HPDE6-E6E7 (cell line): ENCODE measurements at regions not wholly inside any gene's neighbourhood (a gene's known extent, or its start where the extent isn't known, plus 50 kb on each side); places are given as distances from the start of the nearest gene placed in this dataset.

ENCODE experiments used
- DNase-seq: peaks from one replicate; pipeline ENCODE4 v3.0.0; 2011; ENCODE audit warnings: missing footprints; ENCODE audit errors: extremely low spot score

DNA sequence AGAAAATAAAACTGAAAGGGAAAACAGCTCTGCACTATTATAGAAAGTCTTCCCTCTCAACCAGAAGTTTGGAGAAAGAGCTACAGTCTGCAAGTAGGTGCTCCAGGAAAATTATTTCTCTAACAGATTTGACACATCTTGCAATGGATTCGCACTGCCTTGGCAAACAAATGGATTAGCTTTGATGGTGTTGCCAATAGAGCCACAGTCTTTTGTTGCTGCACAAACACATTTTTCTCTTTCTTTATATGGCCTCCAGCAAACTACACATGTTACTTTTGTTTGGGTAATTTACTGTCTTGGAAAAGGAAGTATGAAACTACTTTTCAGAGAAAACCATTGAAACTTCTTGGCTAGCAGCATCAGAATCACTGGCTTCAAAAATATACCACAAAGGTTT lies 523.1 kb downstream of the EFNA5 start:
- DNase-seq: no peak

DNA sequence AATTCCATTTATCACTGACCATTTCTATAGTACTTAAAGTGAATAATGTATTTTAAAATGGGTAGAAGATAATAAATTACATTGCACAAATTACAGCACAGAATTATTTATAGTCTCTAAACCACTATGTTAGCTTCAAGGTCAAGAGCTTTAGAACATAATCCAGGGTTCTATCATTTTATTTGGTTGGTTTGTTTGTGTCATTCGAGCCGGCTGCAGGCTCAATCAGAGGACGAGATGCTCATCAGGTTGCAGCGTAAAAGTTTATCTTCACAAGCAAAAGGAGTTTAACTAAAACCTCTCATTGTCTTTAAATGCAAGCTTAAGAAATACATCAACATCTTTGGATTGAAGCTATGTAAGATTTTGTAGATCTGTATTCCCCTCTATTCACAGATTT lies 523.8 kb downstream of the EFNA5 start:
- no peak for DNase-seq

DNA sequence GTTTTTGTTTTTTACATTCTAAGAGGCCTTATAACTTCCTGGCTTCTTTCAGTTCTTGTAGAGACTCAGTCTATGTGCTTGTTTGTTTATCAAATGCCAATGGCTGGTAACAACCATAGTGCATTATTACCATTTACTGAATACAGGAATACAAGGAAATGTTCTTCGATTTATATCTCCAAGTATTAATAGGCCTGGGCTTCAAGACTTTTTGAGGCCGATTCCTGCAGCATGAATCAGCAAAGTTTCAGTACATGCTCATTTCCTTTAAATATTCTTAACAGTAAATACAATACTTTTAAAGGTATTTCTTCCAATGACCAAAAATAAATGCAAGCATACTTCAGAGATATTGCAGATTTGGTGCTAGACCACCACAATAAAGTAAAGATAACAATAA lies 535.3 kb downstream of the EFNA5 start:
- DNase-seq: no peak

DNA sequence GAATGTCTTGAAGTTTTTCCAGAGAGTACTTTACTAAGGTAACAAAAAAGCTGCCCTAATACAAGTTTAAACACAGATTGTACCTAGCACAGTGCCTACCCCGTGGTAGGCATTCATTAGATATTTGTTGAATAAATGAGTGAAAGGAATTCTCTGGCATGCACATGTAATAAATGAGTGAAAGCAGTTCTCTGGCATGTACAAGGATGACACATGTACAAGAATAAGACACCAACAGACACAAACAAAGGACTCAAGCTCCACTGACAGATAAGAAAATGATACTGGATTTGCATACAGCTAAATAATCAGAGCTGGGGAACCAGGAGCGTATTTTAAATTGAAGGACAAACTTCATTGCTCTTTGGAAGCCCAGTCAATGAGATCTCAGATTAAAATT lies 535.8 kb downstream of the EFNA5 start:
- DNase-seq: no peak

DNA sequence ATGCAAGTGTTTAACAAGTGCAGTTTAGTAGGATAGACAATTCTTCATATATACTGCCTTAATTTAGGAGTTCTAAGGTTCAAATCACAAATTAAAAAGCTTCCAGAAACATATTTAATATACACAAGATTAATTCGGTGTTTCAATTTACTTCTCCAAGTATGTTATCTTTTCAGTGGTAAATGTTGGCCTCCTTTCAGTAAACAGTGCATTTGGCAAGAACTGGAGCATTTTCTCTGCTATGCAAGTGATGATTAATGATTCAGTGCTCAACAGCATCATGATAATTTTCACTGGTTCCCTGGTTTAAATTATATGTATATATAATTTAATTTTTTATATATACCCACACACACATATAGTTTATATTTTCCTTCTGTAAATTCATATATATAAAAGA lies 541.7 kb downstream of the EFNA5 start:
- DNase-seq: no peak

DNA sequence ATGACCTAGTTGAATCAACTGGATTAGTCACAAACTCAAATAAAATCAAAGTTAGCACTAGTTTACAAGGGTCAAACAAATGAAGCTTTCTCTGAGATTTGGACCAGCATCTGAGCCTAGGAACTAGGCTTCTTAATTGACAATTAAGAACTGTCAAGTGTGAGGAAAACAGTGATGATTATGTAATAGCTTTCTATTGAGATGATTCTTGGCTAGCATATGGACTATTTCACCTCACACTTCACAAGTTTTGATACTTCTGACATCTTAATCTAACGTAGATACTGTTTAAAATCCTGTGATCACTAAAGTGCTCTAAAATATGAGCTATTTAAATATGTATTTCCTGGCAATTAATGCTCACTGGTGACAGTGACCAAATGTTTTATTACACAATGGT lies 542.9 kb downstream of the EFNA5 start:
- DNase-seq: no peak

DNA sequence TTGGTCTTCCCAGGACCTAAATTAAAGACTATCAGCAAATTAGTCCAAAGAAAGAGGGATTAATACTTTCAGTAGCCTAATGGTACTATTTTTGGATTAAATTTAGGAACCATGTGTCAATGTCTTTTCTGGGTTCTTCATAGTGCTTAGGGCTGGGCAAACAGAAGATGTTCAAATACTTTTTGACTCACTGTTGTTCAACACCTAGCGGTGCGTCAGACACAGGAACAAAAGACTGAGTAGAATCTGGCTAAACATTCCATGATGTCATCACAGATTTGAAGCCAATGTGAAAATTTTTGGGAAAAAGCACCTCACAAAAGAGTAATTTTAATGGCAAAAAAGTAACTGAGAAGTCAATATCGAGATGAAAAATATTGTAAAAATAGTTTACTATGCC lies 544.4 kb downstream of the EFNA5 start:
- no peak for DNase-seq

DNA sequence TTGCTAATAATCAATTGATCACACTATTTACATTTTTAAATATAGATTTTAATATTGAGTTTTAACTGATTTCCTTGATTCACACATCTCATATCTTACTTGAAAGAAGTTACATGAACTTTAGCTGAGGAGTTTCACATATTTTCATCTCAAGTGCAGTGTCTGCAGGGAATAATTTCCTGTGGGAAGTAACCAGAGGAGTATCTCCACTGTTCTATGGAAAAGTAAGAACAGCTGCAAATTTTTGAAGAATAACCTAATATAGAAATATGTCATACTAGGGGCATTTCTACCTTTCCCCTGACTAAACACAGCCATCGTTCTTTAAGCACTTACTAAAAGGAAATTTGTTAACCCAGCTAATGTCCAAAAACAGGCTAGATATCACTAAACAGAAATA lies 546.4 kb downstream of the EFNA5 start:
- DNase-seq: no peak

DNA sequence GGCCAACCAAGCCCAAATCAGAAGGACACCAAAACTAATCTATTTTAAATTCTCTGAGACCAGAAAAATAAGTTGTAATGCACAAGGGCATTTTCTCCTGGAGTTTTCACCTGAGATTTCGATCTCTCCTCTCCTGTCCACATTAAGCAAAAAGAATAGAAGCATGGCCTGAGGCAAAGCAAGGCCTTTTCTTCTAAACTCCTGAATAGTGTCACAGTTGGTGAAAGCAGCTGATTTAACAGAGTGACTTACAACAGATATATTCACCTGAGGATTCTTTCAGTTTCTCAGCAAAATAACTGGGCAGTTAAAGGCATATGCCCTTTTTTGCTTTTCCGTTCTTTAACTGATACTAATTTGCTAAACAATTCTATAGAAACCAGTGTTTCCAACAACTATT lies 547.7 kb downstream of the EFNA5 start:
- no peak for DNase-seq

DNA sequence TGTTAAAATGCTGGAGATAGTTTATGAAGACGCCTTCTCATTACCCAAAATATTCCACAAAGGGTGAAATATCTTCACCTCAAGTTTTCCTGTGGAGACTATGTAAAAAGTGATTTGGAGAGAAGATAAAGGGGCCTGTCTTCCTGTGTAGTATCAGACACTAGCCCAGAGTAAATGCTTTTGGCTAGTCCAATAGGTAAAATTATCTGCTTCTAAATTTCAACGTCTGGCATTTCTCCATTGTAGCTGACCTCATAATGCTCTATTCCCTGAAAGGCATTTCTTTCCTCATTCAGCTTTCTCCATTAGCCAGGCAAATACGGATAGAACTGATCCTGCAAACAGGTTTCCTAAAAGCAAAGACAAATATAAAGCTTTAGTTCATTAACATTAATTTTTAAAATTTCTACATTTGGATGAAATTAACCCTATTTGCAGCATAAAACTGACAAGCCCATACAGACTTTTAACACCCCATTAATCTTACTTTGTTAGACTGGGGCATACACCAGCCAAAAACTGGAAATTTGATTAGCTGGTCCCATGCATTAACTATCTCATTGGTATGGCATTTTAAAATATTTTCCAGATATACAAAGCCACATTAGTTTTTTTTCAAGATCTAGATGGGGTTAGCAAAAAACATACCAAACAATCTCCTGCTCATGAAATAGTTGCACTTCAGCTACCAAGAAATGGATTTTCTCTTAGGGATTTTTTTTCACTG lies 548.8 kb downstream of the EFNA5 start:
- no peak for DNase-seq

DNA sequence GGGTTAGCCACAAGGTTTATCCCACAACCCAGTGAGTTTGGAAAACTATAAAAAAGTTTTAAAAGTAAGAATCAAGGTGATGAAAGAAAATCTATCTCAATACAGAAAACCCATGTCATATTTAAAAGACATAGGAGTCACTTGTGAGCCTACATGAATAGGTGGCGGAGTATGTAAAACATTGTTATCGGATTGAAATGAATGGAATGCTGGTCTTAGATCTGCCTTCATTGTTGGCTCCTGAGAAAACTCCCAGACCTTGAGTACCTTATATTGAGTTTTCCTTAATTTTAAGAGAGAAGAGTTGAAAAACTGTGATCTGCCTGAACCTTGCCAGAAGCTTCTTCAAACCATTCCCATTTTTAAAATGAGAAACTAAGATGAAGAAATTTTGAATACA lies 551.1 kb downstream of the EFNA5 start:
- DNase-seq: no peak

DNA sequence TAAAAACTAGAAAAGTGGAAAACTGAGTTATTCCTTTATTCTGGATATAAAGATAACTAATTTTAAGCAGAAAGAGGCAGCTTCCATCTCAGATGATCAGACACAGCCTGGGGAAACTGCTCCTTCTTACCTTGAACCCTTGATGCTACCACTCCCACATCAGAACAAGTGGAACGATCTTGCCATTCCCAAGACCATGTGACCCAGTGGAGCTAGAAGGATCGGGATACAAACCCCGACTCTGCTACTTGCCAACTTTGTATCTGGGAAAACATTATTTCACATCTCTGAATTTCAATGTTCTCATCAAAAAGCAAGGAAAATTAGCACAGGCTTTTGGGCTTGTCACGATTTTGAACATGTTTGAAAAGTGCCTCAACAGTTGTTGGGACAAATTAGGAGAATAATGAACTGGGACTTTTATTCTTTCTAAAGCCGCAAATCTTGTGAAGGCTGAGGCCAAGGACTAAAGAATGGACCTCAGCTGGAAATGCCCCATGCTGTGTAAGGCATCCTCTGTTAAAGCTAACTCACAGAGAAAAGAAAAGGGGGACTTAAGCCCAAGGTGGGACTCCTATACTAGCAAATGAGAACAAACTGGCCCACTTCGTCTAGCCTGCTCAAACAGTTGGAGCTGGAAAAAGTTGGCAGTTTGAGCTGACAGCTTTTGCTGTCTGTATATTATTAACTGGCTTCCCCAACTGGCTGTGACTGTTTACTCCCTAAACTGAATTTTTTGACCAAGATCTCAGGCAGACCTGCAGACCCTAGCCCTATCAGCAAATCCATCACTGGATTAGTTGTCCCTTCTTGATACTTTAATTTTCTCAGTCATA lies 552.3 kb downstream of the EFNA5 start:
- DNase-seq: no peak

DNA sequence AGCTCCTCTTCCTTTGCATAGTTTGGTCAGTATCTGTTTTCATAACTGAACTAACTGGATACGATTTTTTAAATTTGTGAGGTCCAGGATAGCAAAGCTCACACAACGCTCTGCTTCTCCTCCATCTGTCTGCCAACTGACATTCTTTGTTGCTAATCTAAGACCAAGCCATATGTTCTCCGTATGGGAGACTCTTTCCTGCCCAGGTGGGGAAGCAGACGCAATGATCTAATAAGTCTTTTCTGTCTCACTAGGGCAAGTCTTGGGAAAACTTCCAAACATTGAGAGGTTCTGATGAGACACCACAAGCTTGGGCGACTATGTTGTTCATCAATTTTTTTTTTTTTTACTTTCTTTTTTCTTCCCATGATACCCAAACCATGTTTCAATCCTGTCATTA lies 558.5 kb downstream of the EFNA5 start:
- DNase-seq: no peak

DNA sequence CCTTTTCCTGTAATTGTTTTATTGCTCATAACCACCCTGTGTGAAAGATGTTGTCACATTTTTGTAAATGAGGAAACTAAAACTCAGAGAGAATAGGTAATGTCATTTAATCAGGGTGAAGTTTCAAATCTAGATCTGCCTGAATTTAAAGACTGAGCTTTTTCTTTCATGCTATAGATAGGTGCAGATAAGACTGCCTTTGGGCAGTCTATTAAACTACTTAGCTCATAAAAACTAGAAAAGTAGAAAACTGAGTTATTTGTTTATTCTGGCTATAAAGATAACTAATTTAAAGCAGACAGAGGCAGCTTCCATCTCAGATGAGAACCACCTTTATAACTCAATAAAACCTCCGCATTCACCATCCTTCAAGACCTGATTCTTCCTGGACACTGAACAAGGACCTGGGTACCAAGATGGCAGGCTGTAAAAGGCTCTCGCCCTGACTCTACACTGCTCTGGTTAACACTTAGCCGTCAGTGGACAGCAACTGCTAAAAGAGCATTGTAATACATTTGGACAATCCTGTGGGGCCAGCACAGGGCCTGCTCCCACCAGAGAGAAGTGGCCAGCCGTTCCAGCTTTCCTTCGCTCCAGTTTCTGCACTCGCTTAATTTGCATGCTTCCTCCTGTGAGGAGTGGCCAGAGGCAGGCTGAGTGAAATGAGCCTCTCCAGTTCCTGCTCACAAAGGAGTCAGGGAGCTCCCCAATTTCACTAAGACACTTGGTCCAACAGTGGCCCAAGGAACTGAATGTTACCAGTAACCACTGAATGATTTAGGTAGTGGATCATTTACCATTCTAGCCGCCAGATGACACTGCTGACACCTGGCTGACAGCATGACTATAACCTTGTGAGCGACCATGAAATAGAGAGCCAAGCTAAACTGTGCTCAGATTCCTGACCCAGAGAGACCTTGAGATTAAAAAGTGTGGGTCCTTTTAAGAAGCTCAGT lies 566.4 kb downstream of the EFNA5 start:
- DNase-seq: peak; percentile 7

DNA sequence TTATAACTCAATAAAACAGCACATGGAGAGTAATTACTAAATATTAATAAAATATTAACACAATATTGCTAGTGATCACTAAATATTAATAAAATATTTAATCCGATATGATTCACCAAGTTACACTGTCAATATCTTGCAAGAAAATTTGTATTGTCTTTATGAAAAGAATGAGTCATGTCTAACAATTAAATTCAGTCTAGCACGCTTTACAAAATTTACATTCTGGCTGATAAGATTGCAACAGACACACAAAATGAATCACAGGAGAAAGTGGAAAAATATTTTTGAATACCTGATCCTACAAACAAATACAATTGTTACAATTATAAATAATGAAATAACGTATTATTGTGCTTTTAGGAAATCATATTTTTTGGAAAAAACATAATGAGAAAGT lies 567.2 kb downstream of the EFNA5 start:
- no peak for DNase-seq

DNA sequence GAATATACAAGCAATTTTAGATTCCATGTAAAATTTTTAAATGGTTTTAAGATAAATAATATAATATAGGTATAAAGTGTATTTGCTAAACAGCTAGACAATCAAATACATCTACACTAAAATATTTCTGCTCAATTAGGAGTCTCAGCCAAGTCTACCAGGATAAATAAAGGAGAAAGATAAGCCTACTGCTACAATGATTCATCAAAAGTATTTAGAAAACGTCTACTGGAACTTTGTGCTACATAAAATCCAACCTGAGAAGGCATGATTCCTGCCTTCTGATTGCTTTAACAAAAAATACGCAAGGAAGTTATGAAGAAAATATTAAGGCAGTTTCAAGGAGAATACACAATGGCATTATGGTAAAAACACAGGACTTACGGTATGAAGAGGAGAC lies 570.6 kb downstream of the EFNA5 start:
- DNase-seq: no peak

DNA sequence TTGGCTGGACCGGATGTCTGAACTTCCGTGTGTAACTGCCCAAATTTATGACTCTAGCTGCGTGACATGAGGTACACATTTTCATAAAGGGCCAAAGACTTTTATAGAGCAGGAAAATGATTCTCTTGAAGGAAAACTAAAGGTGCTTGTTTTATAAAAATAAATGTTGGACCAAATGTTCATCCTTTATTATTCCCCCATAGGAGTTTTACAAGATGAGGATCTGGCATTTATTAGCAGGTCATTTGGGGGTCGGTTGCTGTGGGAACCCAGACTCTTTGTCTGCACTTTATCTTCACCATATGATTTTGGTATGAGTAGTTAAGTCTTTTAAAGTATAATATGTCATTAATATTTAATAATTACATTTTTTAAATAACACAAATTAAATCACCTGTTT lies 571.2 kb downstream of the EFNA5 start:
- no peak for DNase-seq

DNA sequence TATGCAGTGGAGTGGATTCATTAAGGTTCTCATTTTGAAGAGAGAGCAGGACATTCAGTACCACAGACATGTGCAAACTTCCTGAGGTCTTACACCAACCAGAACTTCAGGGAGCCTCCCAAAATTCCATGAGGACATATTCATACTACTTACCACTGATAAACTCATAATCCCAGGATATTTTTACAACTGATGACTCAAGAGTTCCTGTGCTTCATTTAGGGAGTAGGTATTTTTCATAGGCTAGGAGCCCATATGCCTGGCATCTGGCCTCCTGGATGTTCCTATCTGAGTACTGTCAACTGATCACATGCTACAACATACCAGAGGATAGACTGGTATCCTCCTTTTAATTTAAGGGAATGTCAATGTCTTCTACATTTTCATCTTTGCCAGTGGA lies 578.0 kb downstream of the EFNA5 start:
- DNase-seq: no peak

DNA sequence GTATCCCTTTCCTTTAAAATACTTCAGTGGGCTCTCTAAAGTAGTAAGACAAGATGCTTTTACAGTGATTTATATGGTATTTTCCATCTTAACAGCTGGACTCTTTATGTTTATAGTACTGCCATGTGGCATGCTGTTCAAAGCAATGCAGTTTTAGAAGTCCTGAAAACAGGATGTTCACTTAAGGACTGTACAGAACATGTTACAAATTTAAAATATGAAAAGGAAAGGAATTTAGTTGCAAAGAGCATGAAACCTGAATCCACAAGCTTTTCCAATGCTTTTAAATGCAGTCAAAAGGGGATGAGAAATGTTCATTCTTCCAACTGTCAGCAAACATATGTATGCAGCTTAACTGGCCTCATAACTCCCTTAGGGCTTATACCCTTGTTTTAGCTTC lies 580.2 kb downstream of the EFNA5 start:
- no peak for DNase-seq

DNA sequence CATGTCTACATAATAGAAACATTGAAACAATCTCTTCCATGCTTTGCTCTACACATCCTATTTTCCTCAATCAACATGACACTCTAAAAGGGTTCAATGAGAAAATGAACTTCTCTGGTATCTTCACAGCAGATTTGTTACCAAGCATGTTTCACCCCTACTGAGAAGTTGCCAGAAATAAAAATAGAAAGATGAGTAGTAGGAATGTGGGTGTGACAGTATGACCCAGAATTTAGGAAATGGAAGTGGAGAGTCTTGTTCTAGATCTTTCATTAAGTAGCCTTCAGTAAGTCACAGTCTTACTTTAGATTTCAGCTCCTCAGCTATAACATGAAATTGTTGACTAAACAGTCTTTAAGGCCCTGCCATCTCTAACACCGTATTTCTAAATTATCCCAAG lies 581.8 kb downstream of the EFNA5 start:
- DNase-seq: no peak

DNA sequence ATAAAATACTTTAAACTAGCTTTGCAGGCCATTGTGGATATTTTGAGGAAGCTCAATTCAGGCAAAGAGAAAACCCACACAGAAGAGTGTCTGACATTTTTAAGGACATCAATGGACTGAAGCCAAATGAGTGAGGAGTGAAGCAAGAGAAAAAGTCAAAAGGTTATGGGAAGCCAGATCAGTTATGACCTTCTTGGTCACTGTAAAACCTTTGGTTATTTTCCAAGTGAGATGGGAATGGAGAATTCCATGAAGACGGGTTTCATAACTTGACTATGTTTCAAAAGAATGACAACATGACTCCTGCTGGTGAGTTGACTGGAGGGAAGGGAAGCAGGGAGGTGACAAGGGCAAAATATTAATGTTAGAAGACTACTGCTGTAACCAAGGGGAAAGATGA lies 585.2 kb downstream of the EFNA5 start:
- no peak for DNase-seq

DNA sequence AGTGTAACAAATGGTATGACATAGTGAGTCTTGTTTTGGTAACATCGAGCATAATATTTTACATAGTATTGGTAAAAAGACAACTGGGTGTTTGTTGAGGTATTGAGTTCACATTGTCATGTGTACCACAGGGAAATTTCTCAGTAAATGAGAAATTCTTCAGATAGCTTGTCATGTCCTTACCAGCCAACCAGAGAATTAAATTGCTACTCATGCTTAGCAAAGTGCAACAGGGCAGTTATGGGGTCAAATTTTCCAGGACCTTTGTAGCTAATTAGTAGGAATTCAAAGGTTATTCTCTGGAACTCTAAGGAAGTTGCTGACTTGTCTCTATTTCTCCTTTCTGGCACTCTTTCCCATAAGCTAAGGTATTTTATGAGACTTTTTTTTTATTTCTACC lies 595.7 kb downstream of the EFNA5 start:
- no peak for DNase-seq
